ENCODE measurements at regions not wholly inside any gene's neighbourhood (a gene's known extent, or its start where the extent isn't known, plus 50 kb on each side); places are given as distances from the start of the nearest gene placed in this dataset.
"Not testable (repeated sequence)": the region's sequence is repeated elsewhere in the genome, so short reads cannot be mapped to it uniquely, and the experiment has no call there.

DNA sequence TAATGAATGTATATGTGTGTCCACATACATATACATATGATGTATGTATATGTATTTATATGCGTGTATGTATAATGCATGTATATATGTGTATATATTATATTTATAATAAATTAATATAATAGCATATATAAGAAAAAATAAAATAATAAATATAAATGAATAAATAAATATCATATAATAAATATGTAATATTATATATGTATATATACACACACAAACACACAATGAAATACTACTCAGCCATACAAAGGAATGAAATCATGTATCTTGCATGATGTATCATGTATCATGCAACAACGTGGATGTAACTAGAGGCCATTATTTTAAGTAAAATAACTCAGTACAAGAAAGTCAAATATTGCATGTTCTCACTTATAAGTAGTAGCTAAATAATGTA lies 788.7 kb upstream of the CHORDC1 start:
- DNase-seq, result no peak
- no peak for TF ChIP-seq CTCF (IDR thresholded peaks at IDR 0.05)
- no peaks in the 10 kb centered on the region for H3K4me1 ChIP-seq
- no peak overlapping the region for H3K4me3 ChIP-seq
- no peak overlapping the region for H3K9ac ChIP-seq (ENCODE audit: low read depth in 2 of 2, low read length in 2 of 2)
- no peaks in the 10 kb centered on the region for H3K36me3 ChIP-seq
- intact Hi-C loops (cut with DNase I), result no loop called here
- no peaks in the 10 kb centered on the region for H3K9me3 ChIP-seq
- H3K27me3 ChIP-seq, result no peaks in the 10 kb centered on the region
- H3K27ac ChIP-seq, result no peak overlapping the region

GRCh38 chr11:91005458-91005857 lies 782.6 kb upstream of the CHORDC1 start:
- Histone ChIP-seq H3K9me3 (no peaks in the 10 kb centered on the region), H3K4me1 (no peaks in the 10 kb centered on the region), H3K36me3 (no peaks in the 10 kb centered on the region), H3K9ac (ENCODE audit: low read depth in 2 of 2, low read length in 2 of 2) (no peak overlapping the region), H3K4me3 (no peak overlapping the region), H3K27ac (no peak overlapping the region), H3K27me3 (no peaks in the 10 kb centered on the region)
- intact Hi-C loops (cut with DNase I), result no loop called here
- TF ChIP-seq CTCF (IDR thresholded peaks at IDR 0.05), result no peak
- DNase-seq, result no peak

- Histone ChIP-seq H3K27me3 (no peaks in the 10 kb centered on the region), H3K9ac (ENCODE audit: low read depth in 2 of 2, low read length in 2 of 2) (no peak overlapping the region), H3K9me3 (no peaks in the 10 kb centered on the region), H3K27ac (no peak overlapping the region), H3K4me3 (no peak overlapping the region), H3K36me3 (no peaks in the 10 kb centered on the region), H3K4me1 (no peaks in the 10 kb centered on the region)
- DNase-seq, result no peak
- intact Hi-C loops (cut with DNase I), result no loop called here
- no peak for TF ChIP-seq CTCF (IDR thresholded peaks at IDR 0.05)
These were observed 774.4 kb upstream of the CHORDC1 start for GRCh38 chr11:90997241-90997640.

GRCh38 chr11:90972159-90972558 lies 749.3 kb upstream of the CHORDC1 start:
- H3K36me3 ChIP-seq; H3K9ac ChIP-seq (ENCODE audit: low read depth in 2 of 2, low read length in 2 of 2); H3K9me3 ChIP-seq; H3K4me3 ChIP-seq; H3K27ac ChIP-seq; H3K4me1 ChIP-seq; H3K27me3 ChIP-seq; intact Hi-C loops (cut with DNase I); DNase-seq: not testable (repeated sequence)

DNA sequence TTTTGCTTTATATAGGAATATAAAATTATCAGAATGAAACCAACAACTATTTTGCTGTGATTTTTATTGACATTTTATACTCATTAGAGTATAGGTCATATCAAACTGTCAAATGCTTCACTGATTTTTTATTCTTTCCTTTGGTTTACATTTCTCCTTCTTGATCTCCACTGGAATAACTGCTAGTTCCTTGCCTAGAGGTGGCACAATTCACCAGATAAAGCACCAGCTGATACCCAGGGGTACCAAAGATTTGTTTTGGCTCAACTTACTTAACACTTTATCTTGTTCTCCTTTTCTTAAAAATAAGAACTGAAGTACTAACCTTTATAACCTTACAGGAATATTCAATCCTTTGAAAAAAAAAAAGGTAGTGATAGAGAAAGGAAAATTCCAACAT lies 725.1 kb upstream of the CHORDC1 start:
- DNase-seq, result no peak
- TF ChIP-seq CTCF (IDR thresholded peaks at IDR 0.05), result no peak

GRCh38 chr11:90930252-90930651 lies 707.4 kb upstream of the CHORDC1 start:
- DNase-seq, result no peak
- no peaks in the 10 kb centered on the region for H3K9me3 ChIP-seq
- no peaks in the 10 kb centered on the region for H3K4me1 ChIP-seq
- no peak overlapping the region for H3K27ac ChIP-seq
- intact Hi-C loops (cut with DNase I), result no loop called here
- TF ChIP-seq CTCF (IDR thresholded peaks at IDR 0.05), result no peak
- no peak overlapping the region for H3K9ac ChIP-seq (ENCODE audit: low read depth in 2 of 2, low read length in 2 of 2)
- H3K27me3 ChIP-seq, result no peaks in the 10 kb centered on the region
- H3K4me3 ChIP-seq, result no peak overlapping the region
- H3K36me3 ChIP-seq, result no peaks in the 10 kb centered on the region

More for the DNA sequence above, 725.1 kb upstream of the CHORDC1 start:
- H3K4me1 ChIP-seq, result no peaks in the 10 kb centered on the region
- H3K36me3 ChIP-seq, result no peaks in the 10 kb centered on the region
- no peak overlapping the region for H3K4me3 ChIP-seq
- H3K9me3 ChIP-seq, result no peaks in the 10 kb centered on the region
- H3K9ac ChIP-seq (ENCODE audit: low read depth in 2 of 2, low read length in 2 of 2), result no peak overlapping the region
- intact Hi-C loops (cut with DNase I), result no loop called here
- H3K27me3 ChIP-seq, result no peaks in the 10 kb centered on the region
- H3K27ac ChIP-seq, result no peak overlapping the region
